K562 (cell line): ENCODE measurements at regions not wholly inside any gene's neighbourhood (a gene's known extent, or its start where the extent isn't known, plus 50 kb on each side); places are given as distances from the start of the nearest gene placed in this dataset.
"Not testable (repeated sequence)": the region's sequence is repeated elsewhere in the genome, so short reads cannot be mapped to it uniquely, and the experiment has no call there.

Source experiments
- ATAC-seq: fragments of 200-7000 bp; cut with Tn5 transposase; 3 replicates; pipeline ENCODE4 v1.9.1; 2020; ENCODE audit warnings: moderate library complexity
- BruUV-seq: library from RNA; stranded (reverse); fragments of 400-500 nt; replicated peaks from 2 replicates; lab custom pipeline; 2021; lab: Mats Ljungman, UMichigan
- CTCF ChIA-PET: fragments of 300-600 bp; formaldehyde crosslinking; extraction: SDS; loops from one replicate; lab custom pipeline; 2021; ENCODE audit warnings: low intra/inter-chr PET ratio; lab: Yijun Ruan, JAX
- POLR2A ChIA-PET: fragments of 300-600, 350-650 bp; sonication (Branson Sonifier 250); formaldehyde crosslinking; extraction: SDS; loops from one replicate; lab custom pipeline; 2021; ENCODE audit warnings: antibody characterized with exemption, inconsistent platforms; lab: Yijun Ruan, JAX
- DNase-seq, 4 experiments: peaks; one replicate each; pipeline versions ENCODE4 v3.0.0 to v3.0.0-alpha.2; 2011 to 2018; ENCODE audit warnings: low spot score in 3 of 4, mixed read lengths in 3 of 4; ENCODE audit errors: extremely low read depth in 1 of 4
- FAIRE-seq: peaks from 2 replicates; lab custom pipeline; 2011; peaks lifted over from hg19 to GRCh38; lab: Jason Lieb, UNC
- H2AFZ ChIP-seq: 2 replicates; pipeline ENCODE4 v1.6.0; 2011; ENCODE audit warnings: low read depth, low read length, control low read depth, inconsistent platforms
- H3K27ac ChIP-seq: fragments of 200-600 bp; 3 replicates; pipeline ENCODE4 v1.8.0; 2011; ENCODE audit warnings: low read depth, mild to moderate bottlenecking, control low read depth, inconsistent platforms, low read length, moderate library complexity, mixed read lengths; ENCODE audit errors: extremely low read depth
- H3K27me3 ChIP-seq, 2 experiments: fragments of 300-600 bp in 1 of 2; 2 replicates in 1 of 2; 3 replicates in 1 of 2; pipeline versions ENCODE4 v1.6.0 to v1.8.0; 2011; ENCODE audit warnings: inconsistent platforms in 2 of 2, low read length in 2 of 2, mild to moderate bottlenecking in 1 of 2, mixed read lengths in 1 of 2, moderate library complexity in 1 of 2; ENCODE audit not compliant: control insufficient read depth in 2 of 2, insufficient read depth in 2 of 2
- H3K36me3 ChIP-seq: fragments of 300-600 bp; 3 replicates; pipeline ENCODE4 v1.8.0; 2011; ENCODE audit warnings: mild to moderate bottlenecking, low read length, inconsistent platforms; ENCODE audit not compliant: control insufficient read depth, insufficient read depth
- H3K4me1 ChIP-seq, 2 experiments: fragments of 200-600 bp in 1 of 2; replicated peaks in 1 of 2; 2 replicates in 1 of 2; 3 replicates in 1 of 2; pipeline versions ENCODE4 v1.5.1 to v1.8.0; 2011; ENCODE audit warnings: inconsistent platforms in 2 of 2, low read length in 2 of 2, mild to moderate bottlenecking in 1 of 2, mixed read lengths in 1 of 2, moderate library complexity in 1 of 2; ENCODE audit not compliant: control insufficient read depth in 2 of 2, insufficient read depth in 2 of 2
- H3K4me2 ChIP-seq: 2 replicates; pipeline ENCODE4 v1.6.1; 2011; ENCODE audit warnings: low read length, control low read depth, inconsistent platforms, mixed read lengths; ENCODE audit not compliant: insufficient read depth
- H3K4me3 ChIP-seq: fragments of 200-600 bp; sonication (generic), shearing (Covaris generic); 2 replicates; pipeline ENCODE4 v1.5.1; 2016; ENCODE audit warnings: control low read depth, inconsistent platforms
- H3K79me2 ChIP-seq: fragments of 200-600 bp; 3 replicates; pipeline ENCODE4 v1.8.0; 2011; ENCODE audit warnings: low read length, inconsistent platforms; ENCODE audit not compliant: control insufficient read depth, insufficient read depth
- H3K9ac ChIP-seq, 2 experiments: 2 replicates each; pipeline versions ENCODE4 v1.6.0 to v1.6.1; 2011; ENCODE audit warnings: low read depth in 2 of 2, low read length in 2 of 2, control low read depth in 1 of 2, inconsistent platforms in 1 of 2, mild to moderate bottlenecking in 1 of 2, mixed read lengths in 1 of 2; ENCODE audit not compliant: insufficient read depth in 1 of 2
- H3K9me1 ChIP-seq: one replicate; pipeline ENCODE4 v1.6.0; 2011; ENCODE audit warnings: inconsistent platforms, mild to moderate bottlenecking, low read length, moderate library complexity; ENCODE audit not compliant: control insufficient read depth, insufficient read depth
- H3K9me3 ChIP-seq: replicated peaks from 2 replicates; pipeline ENCODE4 v1.5.1; 2011; ENCODE audit warnings: low read depth, low read length, inconsistent platforms; ENCODE audit not compliant: control insufficient read depth, insufficient read depth
- H4K20me1 ChIP-seq: replicated peaks from 2 replicates; pipeline ENCODE4 v1.6.1; 2011; ENCODE audit warnings: low read length, inconsistent platforms, mixed read lengths; ENCODE audit not compliant: control insufficient read depth, insufficient read depth
- CEBPB ChIP-seq: fragments of 450-650 bp; IDR thresholded peaks from 2 replicates; pipeline ENCODE4 v1.6.1; 2016; ENCODE audit warnings: missing genetic modification characterization, missing compliant biosample characterization
- ESRRA ChIP-seq: fragments of 450-650 bp; IDR thresholded peaks from 2 replicates; pipeline ENCODE4 v1.6.1; 2014; ENCODE audit warnings: low read depth, mild to moderate bottlenecking, moderate library complexity, borderline replicate concordance
- MLX ChIP-seq, 2 experiments: fragments of 450-650 bp in 1 of 2; sonication (generic) in 1 of 2; formaldehyde crosslinking; conservative IDR thresholded peaks; 2 replicates each; pipeline versions ENCODE4 v1.4.0 to v1.8.1; 2020 to 2022; ENCODE audit warnings: mild to moderate bottlenecking in 1 of 2, missing genetic modification reagents in 1 of 2
- PURB ChIP-seq: sonication (generic); formaldehyde crosslinking; IDR thresholded peaks from 2 replicates; pipeline ENCODE4 v1.9.0; 2021; ENCODE audit warnings: low read depth, mild to moderate bottlenecking, missing genetic modification reagents
- SMAD2 ChIP-seq: fragments of 150-350 bp; IDR thresholded peaks from 2 replicates; pipeline ENCODE4 v1.6.1; 2014; ENCODE audit warnings: low read depth, mild to moderate bottlenecking, low read length
- TBP ChIP-seq: optimal IDR thresholded peaks from 2 replicates; pipeline ENCODE3; 2011; ENCODE audit warnings: low read depth, low read length, improper control_type of control experiment
- XRCC4 ChIP-seq: IDR thresholded peaks from one replicate; pipeline ENCODE4 v1.6.1; 2011; ENCODE audit not compliant: insufficient read depth, insufficient read length; ENCODE audit errors: extremely low read depth
- ZBTB9 ChIP-seq: fragments of 450-650 bp; formaldehyde crosslinking; IDR thresholded peaks from 2 replicates; pipeline ENCODE4 v1.4.0; 2020; ENCODE audit warnings: mild to moderate bottlenecking, moderate library complexity
- ZNF263 ChIP-seq: sonication (generic); formaldehyde crosslinking; IDR thresholded peaks from 2 replicates; pipeline ENCODE4 v1.8.0; 2022; ENCODE audit warnings: mild to moderate bottlenecking, missing genetic modification reagents, borderline replicate concordance
- ZNF785 ChIP-seq: fragments of 250-450 bp; sonication (Bioruptor Pico); IDR thresholded peaks from 2 replicates; pipeline ENCODE4 v1.4.0; 2020; ENCODE audit warnings: mild to moderate bottlenecking
- WGBS: fragments of 100-300 bp; shearing (Covaris generic); methylation state at CpG from one replicate; pipeline ENCODE4 v1.1.6; 2016; ENCODE audit warnings: low coverage, mixed read lengths; ENCODE audit not compliant: insufficient coverage; ENCODE audit errors: missing lambda C conversion rate; 5-methylcytosine and 5-hydroxymethylcytosine counted together
- in situ Hi-C: fragments of 300-500 bp; cut with MboI; formaldehyde crosslinking; loops from 4 replicates; pipeline ENCODE4 v1.15.0; 2018; ENCODE audit warnings: inconsistent platforms, mixed read lengths
- intact Hi-C: fragments of 100-400 bp; cut with micrococcal nuclease; formaldehyde crosslinking; loops from 2 replicates; pipeline ENCODE4 v1.14.2; 2022

GRCh38 chr7:66526782-66527181, 101.9 kb upstream of the KCTD7 start:
- FAIRE-seq, H2AFZ ChIP-seq, H3K9me3 ChIP-seq, intact Hi-C loops, BruUV-seq, H3K9me1 ChIP-seq, H3K27me3 ChIP-seq, H3K27ac ChIP-seq, CTCF ChIA-PET, ATAC-seq, H3K4me3 ChIP-seq, in situ Hi-C loops, DNase-seq, H3K4me2 ChIP-seq, H3K9ac ChIP-seq, H4K20me1 ChIP-seq, H3K36me3 ChIP-seq, H3K79me2 ChIP-seq: not testable (repeated sequence)
- WGBS, result 87% methylated on average over 4 of the region's 4 CpGs
- TF ChIP-seq CEBPB (tag), result peak; percentile 53
- peaks cover 0 to 13% of the 10 kb centered on the region in 2 experiments; a peak in 1 of 5 replicates for H3K4me1 ChIP-seq
- POLR2A ChIA-PET, result interaction anchor here (1.6 kb wide), 1 partner anchor 10 kb away, joined by 5 read pairs; no protein-coding TSS in a partner anchor

- peaks cover 0 to 8% of the 10 kb centered on the region in 2 experiments; a peak in 1 of 5 replicates for H3K4me1 ChIP-seq
- DNase-seq (no peak), ATAC-seq (no peak), FAIRE-seq (no peak)
- H3K4me2 ChIP-seq, result no peak overlapping the region
- in situ Hi-C loops, result no loop called here
- ChIA-PET CTCF (no interaction called here), POLR2A (no interaction called here)
- H3K9me3 ChIP-seq, result no peaks in the 10 kb centered on the region
- no peaks in the 10 kb centered on the region for H3K9me1 ChIP-seq
- no peak overlapping the region for H2AFZ ChIP-seq
- no TSS peak for BruUV-seq
- H3K4me3 ChIP-seq, result no peak overlapping the region
- intact Hi-C loops, result no loop called here
- no peaks in the 10 kb centered on the region for H3K79me2 ChIP-seq
- no peak overlapping the region for H3K9ac ChIP-seq
- H3K27me3 ChIP-seq, result no peaks in the 10 kb centered on the region
- no peaks in the 10 kb centered on the region for H3K36me3 ChIP-seq
- H3K27ac ChIP-seq, result no peak overlapping the region
- no peak for TF ChIP-seq ZNF785 (CRISPR knock-in tag)
- TF ChIP-seq TBP, result no peak
- TF ChIP-seq ZBTB9, result no peak
- TF ChIP-seq XRCC4, result no peak
- no peak for TF ChIP-seq SMAD2
- no peak for TF ChIP-seq PURB (CRISPR knock-in tag)
- TF ChIP-seq ESRRA, result no peak
- no peak for TF ChIP-seq MLX (CRISPR knock-in tag; conservative IDR thresholded peaks at IDR 0.05)
- TF ChIP-seq ZNF263 (CRISPR knock-in tag), result no peak
- WGBS, result 55% methylated on average over 3 of the region's 3 CpGs
- H4K20me1 ChIP-seq, result no peaks in the 10 kb centered on the region
Measured at GRCh38 chr7:66528652-66529051, 100.0 kb upstream of the KCTD7 start.
